HG03139 (cell line): ENCODE measurements at regions not wholly inside any gene's neighbourhood (a gene's known extent, or its start where the extent isn't known, plus 50 kb on each side); places are given as distances from the start of the nearest gene placed in this dataset.
"Not testable (repeated sequence)": the region's sequence is repeated elsewhere in the genome, so short reads cannot be mapped to it uniquely, and the experiment has no call there.

ENCODE experiments used
- ATAC-seq: cut with Tn5 transposase; IDR thresholded peaks from one replicate; pipeline ENCODE4 v1.9.1; 2021; ENCODE audit not compliant: unreplicated experiment

GRCh38 chr3:152768478-152768877 lies 66.5 kb upstream of the P2RY1 start:
- no peak for ATAC-seq

- ATAC-seq, result peak; percentile 82
These were observed 65.4 kb upstream of the P2RY1 start for GRCh38 chr3:152769523-152769922.

- no peak for ATAC-seq
These were observed 64.6 kb upstream of the P2RY1 start for GRCh38 chr3:152770296-152770695.

DNA sequence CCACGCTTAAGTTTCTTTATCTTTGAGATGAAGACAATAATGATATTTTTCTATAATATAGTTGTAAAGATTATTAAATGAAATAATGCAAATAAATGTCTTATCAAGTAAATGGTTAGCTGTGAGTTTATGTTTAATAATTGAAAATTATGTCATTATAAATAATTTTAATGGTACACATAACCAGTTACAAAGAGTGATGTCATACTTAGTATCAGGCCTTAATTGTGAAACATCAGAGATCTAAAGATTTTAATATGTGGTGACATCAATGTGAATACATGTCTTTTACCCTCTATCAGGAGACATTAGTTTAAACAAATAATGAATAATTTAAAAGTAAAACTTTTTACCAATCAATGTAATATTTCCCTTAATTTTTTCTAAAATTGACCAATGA lies 63.8 kb upstream of the P2RY1 start:
- no peak for ATAC-seq

GRCh38 chr3:152772674-152773225 lies 62.2 kb upstream of the P2RY1 start:
- ATAC-seq, result no peak

GRCh38 chr3:152773633-152774032 lies 61.3 kb upstream of the P2RY1 start:
- no peak for ATAC-seq

DNA sequence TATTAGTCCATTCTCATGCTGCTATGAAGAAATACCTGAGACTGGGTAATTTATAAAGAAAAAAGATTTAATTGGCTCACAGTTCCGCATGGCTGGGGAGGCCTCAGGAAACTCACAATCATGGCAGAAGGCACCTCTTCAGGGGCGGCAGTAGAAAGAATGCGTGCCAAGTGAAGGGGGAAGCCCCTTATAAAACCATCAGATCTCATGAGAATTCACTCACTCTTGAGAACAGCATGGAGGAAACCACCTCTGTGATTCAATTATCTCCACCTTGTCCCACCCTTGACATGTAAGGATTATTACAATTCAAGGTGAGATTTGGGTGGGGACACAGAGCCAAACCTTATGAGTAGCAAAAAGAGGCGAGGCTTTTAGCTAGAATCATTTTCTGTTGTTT lies 60.7 kb upstream of the P2RY1 start:
- not testable (repeated sequence) for ATAC-seq

- no peak for ATAC-seq
These were observed 56.9 kb upstream of the P2RY1 start for GRCh38 chr3:152778022-152778421.

DNA sequence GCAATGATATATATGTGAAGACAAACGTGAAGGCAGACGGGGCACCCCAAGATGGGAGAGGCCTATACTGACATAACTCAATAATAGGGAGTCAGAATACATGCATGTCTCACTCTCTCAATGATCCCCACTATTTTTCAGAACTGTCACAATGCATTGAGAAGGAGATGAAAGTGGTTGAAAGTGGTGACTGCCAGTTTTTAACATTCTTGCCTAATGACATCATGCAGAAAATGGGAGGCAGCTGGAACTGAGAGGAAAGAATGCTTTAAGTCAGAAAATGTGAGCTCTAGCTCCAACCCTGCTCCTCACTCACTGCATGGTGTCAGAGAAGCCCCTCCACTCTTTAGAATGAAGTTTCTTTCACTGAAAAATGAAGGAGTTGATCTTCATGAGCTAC lies 55.3 kb upstream of the P2RY1 start:
- ATAC-seq, result no peak

DNA sequence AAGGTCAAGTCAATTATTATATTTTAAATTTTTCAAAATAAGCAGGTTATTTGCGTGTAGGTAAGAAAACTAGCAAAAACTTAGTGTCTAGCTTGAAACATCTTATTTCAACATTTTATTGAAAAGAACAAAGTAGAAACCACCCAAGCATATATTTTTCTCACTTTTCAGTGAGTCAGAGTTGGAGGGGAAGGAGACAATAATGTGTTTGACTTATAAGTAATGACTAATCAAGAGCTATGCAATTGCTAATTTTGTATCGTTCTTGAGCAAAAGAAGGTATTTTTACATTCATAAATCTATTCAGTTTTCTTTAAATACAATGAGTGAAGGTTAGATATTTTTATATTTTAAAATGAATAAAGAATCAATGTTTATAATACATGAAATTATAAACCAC lies 54.4 kb upstream of the P2RY1 start:
- ATAC-seq, result no peak

GRCh38 chr3:152785051-152785450 lies 49.9 kb upstream of the P2RY1 start:
- ATAC-seq, result no peak
